HFF-Myc (cell line): ENCODE measurements at regions not wholly inside any gene's neighbourhood (a gene's known extent, or its start where the extent isn't known, plus 50 kb on each side); places are given as distances from the start of the nearest gene placed in this dataset.
"Not testable (repeated sequence)": the region's sequence is repeated elsewhere in the genome, so short reads cannot be mapped to it uniquely, and the experiment has no call there.

Source experiments
- DNase-seq: peaks from one replicate; pipeline ENCODE4 v3.0.0-alpha.2; 2011; ENCODE audit warnings: low read depth; ENCODE audit errors: extremely low read depth
- H3K4me3 ChIP-seq: replicated peaks from 2 replicates; pipeline ENCODE4 v1.5.1; 2011; ENCODE audit warnings: low read depth, mild to moderate bottlenecking, control low read depth, low read length
- CTCF ChIP-seq: IDR thresholded peaks from 2 replicates; pipeline ENCODE4 v1.5.1; 2012; ENCODE audit warnings: mild to moderate bottlenecking, low read depth, low read length, control low read depth; ENCODE audit errors: missing control alignments

DNA sequence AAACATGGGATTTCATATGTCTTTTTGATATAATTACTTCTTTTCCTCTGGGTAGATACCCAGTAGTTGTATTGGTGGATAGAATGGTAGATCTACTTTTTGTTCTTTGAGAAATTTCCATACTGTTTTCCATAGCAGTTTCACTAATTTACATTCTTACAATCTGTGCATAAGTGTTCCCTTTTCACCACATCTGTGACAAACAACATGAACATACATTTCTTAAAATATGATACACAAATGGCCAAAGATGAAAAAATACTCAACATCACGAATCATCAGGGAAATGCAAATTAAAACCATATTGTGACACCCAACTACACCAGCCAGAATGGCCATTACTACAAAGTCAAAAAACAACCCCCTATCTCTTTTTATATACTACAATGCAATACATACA, 1778.5 kb upstream of the ACO1 start:
- no peak for DNase-seq
- no peak for TF ChIP-seq CTCF
- no peak overlapping the region for H3K4me3 ChIP-seq

DNA sequence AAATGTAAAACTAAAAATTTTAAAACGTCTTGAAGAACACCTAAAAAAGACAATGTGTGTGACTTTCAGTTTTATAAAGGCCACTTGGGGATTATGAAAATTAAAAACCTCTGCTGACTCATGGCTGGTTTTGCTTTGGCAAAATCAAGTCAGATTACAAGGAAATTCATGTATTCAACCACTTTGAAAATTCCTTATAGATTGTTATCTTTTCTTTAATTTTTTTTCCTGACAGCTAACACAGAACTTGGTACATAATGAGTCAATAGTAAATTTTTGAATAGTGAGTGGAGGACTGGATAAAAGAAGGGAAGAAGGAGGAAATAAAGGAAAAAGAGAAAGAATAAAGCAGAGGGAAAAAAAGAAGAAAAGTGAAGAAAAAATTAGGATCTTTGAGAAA, 1774.7 kb upstream of the ACO1 start:
- no peak overlapping the region for H3K4me3 ChIP-seq
- DNase-seq, result no peak
- TF ChIP-seq CTCF, result no peak

GRCh38 chr9:30616782-30617181, 1767.7 kb upstream of the ACO1 start:
- DNase-seq, H3K4me3 ChIP-seq: not testable (repeated sequence)

DNA sequence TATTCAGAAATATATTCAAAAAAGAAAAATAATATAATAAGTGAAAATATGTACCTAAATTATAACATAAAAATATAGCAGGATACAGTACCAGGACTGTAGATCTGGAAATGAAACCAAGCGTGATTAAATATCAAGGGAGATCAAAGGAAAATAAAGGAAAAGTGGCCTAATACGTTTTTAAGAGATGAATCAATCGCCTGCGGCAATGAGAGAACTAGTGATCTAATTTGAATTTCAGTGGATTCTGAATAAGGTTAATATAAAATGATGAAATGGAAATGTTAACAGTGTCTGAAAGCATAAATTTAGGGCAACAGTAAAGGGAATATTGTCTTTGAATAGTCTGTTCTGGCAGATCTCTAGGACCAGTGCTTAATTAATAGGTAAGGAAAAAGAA, 1761.9 kb upstream of the ACO1 start:
- TF ChIP-seq CTCF, result no peak
- no peak for DNase-seq
- H3K4me3 ChIP-seq, result no peak overlapping the region

DNA sequence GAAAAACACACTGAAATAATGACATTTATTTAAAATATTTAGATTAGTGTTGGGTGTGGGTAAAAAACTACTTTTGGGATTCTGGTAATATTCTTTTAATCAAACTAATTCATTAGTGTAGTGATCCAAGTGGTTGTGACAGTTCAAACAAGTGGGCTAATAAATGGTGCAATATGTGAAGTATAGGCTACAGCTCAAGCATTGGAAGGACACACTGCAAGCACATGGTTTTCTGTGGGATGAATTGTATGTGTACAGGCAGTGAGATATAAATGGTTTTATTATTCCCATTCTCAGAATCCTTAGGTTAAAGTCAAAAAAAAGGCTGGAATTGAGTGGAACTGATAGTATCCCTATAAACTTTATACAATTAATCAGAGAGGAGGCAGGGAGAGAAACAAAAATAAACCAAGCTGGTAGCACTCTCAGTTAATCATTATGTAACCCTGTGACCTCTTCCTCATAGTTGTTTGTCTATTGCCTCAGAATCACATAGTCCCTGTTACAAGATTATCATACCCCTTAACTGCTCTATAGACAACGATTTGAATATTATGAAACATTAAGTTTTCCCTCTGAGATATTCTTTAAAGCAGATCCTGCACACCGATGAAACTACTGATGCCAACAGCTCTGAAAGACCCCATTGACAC, 1755.4 kb upstream of the ACO1 start:
- TF ChIP-seq CTCF, result no peak
- no peak for DNase-seq
- no peak overlapping the region for H3K4me3 ChIP-seq

GRCh38 chr9:30630459-30630858, 1754.0 kb upstream of the ACO1 start:
- no peak for DNase-seq
- no peak overlapping the region for H3K4me3 ChIP-seq
- TF ChIP-seq CTCF, result no peak

DNA sequence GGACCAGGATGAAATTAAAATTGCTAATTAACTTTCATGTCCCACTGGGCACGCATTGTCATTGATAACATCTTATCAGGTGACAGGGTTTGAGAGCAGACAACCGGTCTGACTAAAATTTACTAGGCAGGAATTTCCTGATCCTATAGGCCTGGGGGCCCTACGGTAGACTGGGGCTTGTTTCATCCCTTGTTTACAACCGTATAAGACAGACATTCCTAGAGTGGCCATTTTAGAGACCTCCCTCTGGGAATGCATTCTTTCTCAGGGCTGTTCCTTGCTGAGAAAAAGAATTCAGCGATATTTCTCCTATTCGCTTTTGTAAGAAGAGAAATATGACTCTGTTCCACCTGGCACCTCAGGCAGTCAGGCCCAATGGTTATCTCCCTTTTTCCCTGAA, 1737.8 kb upstream of the ACO1 start:
- DNase-seq, H3K4me3 ChIP-seq: not testable (repeated sequence)

DNA sequence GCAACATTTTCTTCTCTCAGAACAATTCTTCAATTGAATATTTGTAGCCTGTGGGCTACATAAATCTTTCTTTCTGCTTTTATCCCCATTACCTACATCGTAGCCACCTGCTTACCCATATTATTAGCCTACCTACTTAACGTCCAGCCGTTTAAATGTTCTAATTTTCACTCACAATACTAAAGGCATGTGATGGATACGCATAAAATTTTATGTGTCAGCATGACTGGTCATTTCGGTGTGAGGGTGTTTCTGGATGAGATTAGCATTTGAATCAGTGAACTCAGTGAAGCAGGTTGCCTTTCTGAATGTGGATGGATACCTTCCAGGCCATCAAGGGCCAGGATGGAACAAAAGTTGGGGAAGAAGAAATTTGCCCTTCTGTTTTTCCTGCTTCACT, 1722.5 kb upstream of the ACO1 start:
- no peak for DNase-seq
- no peak overlapping the region for H3K4me3 ChIP-seq
- TF ChIP-seq CTCF, result no peak
